HK-2 (cell line): ENCODE measurements at regions not wholly inside any gene's neighbourhood (a gene's known extent, or its start where the extent isn't known, plus 50 kb on each side); places are given as distances from the start of the nearest gene placed in this dataset.
"Not testable (repeated sequence)": the region's sequence is repeated elsewhere in the genome, so short reads cannot be mapped to it uniquely, and the experiment has no call there.

Experiments
- DNase-seq: peaks from one replicate; pipeline ENCODE4 v3.0.0-alpha.2; 2018; ENCODE audit not compliant: unreplicated experiment

DNA sequence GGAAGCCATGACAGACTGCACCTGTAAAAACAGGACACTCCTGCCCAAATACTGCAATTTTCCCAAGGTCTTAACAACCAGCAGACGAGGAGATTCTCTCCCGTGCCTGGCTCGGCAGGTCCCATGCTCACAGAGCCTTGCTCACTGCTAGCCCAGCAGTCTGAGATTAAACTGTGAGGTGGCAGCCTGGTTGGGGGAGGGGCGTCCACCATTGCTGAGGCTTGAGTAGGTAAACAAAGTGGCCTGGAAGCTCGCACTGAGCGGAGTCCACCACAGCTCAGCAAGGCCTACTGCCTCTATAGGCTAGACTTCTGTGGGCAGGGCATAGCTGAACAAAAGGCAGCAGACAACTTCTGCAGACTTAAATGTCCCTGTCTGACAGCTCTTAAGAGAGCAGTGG, 80.3 kb downstream of the ANXA5 start:
- not testable (repeated sequence) for DNase-seq

- DNase-seq: no peak
Measured at GRCh38 chr4:121614101-121614500, 82.7 kb downstream of the ANXA5 start.

DNA sequence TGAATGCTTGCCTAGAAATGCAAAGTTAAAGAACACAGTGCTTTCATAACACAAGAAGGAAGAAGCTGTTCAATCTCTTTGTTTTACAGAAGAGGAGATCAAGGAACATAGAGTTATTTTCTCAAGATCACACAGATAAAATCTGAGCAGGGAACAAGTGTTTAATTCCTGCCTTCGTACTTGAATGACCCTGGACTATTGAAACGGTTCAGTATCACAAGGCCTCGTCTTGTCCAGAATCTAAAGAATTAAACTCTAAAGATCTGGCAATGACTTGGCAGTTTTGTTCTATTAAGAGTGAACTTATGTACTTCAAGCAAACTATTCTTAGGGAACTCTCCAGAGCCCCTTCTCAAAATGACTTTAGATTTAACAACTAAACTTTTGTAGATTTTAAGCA, 97.7 kb downstream of the ANXA5 start:
- no peak for DNase-seq

GRCh38 chr4:121597346-121597934, 99.3 kb downstream of the ANXA5 start:
- DNase-seq: peak; percentile 51

DNA sequence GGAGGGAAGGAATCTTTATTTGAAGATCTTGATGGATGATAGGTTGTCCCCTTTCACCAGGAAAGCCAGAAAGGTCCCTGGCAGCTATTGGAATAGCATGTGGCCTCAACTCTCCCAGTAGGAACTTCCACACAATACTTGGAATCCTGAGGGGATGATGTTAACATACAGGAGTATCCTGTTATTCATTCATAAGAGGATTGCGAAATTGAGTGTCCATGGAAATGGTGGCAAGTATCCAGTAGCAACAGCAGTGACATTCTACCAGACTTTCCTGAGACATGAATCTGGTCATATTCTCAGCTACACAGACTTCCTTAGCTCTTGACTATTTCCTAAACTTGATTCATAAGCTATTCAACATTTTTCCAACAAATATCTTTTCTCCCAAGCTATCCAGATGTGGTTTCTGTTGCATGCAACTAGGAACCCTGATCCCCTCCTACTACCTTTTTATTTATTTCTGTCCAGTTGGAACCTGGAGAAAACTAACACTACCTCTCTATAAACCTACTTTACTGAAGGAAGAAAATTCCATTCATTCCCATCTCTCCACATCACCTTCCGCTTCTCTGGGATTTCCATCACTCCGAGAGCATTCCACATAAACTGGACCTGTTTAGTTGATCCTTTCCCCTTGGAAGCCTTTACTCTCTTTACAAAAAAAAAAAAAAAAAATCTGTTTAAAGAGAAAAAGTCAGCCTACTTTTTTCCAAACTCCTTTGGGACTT, 101.8 kb downstream of the ANXA5 start:
- DNase-seq: no peak

DNA sequence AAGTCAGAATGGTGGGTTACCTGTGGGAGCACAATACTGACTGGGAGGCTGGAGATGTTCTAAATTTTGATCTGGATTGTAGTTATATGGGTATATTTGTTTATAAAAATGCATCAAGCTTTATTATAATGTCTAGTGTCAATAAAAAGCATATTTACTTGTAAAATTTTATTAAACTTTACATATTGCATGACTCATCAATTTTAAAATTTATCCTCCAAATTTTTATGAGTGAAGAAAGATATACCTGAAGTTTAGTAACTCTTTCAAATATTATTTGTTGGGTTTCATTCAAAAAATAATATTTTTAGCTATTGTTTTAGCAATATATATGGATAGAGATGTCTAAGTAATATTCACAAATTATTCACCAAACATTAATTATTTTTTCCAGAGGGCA, 103.0 kb downstream of the ANXA5 start:
- no peak for DNase-seq

GRCh38 chr4:121592257-121592656, 104.5 kb downstream of the ANXA5 start:
- DNase-seq: not testable (repeated sequence)

DNA sequence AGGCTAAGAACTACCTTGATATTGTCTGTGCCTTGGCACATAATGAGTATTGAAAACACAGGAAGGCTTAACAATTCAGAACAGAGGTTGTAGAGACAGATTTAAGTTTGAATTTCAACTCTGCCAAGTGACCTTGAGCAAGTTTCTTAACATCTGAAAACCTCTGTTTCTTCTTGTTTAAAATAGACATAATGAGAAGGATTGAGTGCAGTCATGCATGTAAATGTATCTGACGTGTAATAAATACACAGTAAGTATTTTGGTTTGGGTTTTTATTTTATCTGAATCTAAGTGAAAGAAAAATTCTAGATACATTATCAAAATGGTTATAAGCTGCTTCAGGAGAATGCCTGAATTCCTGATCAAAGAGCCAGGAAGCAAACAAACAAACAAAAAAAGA, 111.9 kb downstream of the ANXA5 start:
- no peak for DNase-seq

DNA sequence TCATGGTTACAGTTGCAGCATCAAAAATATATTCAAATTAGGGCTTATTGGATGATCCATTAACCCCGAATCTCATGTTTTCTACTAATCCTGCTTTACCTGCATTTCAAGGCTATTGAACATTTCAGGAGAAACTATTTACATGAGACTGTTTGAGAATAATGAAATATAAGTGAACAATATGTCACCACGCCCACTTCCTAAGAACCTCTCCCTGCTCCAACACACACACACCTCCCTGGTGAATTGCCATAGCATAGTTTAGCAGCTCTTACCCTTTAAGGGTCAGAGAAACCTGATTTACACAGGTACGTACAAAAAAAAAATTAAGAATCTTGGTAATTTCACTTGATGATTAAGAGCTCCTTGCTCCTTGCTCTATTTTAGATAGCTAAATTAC, 113.4 kb downstream of the ANXA5 start:
- no peak for DNase-seq

DNA sequence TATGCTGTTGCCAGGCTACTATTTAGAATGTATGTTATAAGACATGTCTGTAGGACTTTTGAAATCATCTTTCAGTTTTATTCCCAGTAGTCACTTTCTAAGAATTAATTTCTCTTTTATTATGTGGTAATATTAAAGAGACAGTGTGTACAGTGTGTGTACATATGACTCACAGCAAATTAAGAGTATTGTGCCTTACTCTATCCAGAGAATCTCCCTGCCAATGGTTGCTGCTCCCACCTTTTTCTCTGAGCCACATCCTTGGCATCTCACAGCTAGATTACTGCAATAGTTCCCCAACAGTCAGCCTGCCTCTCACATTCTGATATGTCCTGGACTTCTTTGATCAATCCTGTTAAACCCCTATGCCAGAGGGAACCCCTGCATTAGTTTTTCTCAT, 114.5 kb downstream of the ANXA5 start:
- no peak for DNase-seq

- not testable (repeated sequence) for DNase-seq
Measured at GRCh38 chr4:121575392-121575791, 121.4 kb downstream of the ANXA5 start.

GRCh38 chr4:121574618-121575017, 122.2 kb downstream of the ANXA5 start:
- DNase-seq: no peak

GRCh38 chr4:121567748-121568147, 129.0 kb downstream of the ANXA5 start:
- no peak for DNase-seq

- no peak for DNase-seq
Measured at GRCh38 chr4:121564840-121565375, 131.9 kb downstream of the ANXA5 start.

DNA sequence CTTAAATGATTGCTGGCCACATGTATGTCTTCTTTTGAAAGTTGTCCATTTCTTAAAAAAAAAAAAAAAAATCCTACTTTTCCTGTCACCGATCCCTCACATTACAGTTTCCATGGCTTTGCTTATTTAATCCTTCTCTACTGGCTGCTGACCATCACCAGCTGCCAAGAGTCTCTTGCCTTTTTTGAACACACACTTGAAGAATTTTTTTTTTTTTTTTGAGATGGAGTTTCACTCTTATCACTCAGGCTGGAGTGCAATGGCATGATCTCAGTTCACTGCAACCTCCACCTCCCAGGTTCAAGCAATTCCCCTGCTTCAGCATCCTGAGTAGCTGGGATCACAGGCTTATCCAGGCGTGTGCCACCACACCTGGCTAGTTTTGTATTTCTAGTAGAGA, 134.0 kb downstream of the ANXA5 start:
- no peak for DNase-seq

- DNase-seq: no peak
Measured at GRCh38 chr4:121555315-121556107, 141.3 kb downstream of the ANXA5 start.

DNA sequence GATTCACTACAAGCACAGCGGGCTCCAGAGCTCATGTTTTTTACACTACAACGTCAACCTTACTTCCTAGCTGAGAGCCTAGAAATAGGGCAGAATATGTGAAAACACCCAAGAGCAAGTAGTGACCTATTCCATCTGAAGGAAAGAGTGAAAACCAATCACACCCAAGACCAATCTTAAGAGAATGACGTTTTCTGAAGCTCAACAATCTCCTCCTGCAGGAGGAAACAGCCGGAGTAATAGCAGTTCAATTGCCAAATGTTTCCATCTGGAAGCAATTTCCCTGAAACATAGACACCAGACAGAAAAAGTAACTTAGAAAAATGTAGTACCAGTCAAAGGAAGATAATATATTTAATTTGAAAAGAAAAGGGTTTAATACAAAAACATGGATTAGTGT, 142.4 kb downstream of the ANXA5 start:
- no peak for DNase-seq

DNA sequence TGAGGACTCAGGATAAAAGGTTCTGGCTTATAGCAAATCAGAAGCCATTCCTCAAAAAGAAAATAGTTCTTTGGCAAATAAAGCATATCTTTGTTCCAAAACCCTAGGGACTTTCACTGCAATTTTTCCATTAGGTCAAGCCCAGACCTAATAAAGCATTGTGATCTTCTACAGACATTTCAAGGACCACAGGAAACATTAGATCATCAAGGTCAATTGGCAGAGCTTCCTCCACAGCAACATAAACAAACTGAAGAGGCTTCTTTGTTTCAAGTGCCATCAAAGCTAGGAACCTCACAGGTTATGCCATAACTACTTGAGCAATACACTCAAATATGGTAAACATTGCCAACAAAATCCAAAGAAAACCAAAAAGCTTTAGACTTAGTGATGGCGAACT, 144.9 kb downstream of the ANXA5 start:
- DNase-seq: no peak

DNA sequence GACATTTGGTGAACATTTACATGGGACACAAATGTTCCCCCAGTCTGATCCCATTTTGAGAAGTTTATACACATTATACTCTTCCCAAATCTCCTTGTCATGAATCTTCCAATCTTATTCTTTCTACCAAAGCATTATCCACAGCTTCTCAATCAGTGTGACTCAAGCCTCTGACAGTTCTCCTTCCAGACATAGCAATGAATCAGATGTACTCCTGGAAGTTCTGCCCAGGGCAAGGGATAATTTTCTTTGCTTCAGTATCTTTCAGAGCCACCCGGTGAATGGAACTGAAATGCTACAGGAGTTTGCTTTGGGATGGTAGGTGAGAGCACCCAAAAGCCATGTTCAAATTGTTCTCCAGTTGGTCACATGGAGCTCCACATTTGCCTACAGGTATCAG, 145.5 kb downstream of the ANXA5 start:
- DNase-seq: no peak

DNA sequence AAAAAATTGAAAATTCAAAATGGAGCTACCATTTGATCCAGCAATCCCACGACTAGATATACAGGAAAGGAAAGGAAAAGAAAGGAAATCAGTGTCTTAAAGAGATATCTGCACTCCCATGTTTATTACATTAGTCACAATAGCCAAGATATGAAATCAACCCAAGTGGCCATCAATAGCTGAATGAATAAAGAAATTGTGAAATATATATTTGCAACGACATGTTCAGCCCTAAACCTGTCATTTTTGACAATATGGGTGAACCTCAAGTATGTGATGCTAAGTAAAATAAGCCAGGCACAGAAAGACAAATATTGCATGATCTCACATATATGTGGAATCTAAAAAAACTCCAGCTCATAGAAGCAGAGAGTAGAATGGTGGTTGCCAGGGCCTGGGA, 155.1 kb downstream of the ANXA5 start:
- DNase-seq: no peak

DNA sequence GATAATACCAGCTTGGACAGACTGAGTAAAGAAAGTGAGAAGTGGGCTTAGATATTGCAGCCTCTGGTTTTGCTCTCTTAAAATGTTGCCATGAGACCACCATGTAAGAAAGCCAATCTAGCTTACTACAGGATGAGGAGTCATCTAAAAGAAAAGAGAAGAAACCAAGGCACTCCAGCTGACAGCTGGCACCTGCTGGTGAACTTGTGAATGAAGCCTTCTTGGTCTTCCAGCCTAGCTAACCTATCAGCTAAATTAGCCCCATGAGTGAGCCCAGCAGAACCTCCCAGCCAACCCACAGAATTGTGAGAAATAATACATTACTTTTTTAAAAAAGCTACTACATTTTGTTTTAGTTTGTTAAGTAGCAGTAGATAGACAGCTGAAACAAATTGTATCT, 154.5 kb upstream of the QRFPR start:
- no peak for DNase-seq

DNA sequence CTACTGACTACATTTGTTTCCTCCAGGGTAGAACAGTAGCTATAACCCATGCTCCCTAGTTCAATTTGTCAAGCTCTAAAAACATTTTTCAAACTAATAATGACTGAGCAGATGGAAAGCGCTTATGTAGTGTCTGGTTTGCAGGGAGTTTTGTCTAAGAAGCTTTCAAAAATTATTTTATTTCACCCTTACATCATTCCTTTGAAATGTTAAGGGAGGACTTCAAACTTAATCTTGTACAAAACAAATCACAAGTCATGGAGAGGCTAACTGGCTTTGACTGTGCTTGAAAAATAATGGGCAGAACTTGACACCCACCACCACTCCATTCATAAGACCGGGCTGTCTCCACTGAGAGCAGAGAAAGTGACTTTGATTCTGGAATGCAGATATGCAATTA, 153.4 kb upstream of the QRFPR start:
- no peak for DNase-seq

GRCh38 chr4:121526509-121526908, 145.7 kb upstream of the QRFPR start:
- DNase-seq: no peak
